ENCODE measurements at regions not wholly inside any gene's neighbourhood (a gene's known extent, or its start where the extent isn't known, plus 50 kb on each side); places are given as distances from the start of the nearest gene placed in this dataset.

DNA sequence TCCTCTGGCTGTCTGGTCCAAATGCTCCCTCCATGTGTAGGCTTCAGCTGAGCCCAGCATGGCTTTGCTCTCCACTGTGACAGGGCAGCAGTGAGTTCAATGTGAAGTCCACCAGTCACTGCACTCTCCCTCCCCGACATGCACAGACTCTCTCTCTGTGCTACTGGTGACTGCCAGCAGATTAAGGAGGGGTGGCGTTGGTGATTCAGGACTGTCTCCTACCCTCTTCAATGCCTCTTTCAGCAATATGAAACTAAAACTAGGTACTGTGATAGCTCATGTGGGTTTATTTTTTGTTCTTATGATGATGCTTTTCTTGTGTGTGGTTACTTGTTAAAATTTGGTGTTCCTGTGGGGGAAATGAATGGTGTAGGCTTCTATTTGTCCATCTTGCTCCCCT is 201.0 kb upstream of the RBMS1 start:
- Mint-ChIP-seq H3K27ac (no peak overlapping the region), H3K4me3 (no peak overlapping the region), H3K27me3 (ENCODE audit: low read depth in 3 of 3) (no peaks in the 10 kb centered on the region), H3K9me3 (peaks cover 0 to 4% (median 0%) of the 10 kb centered on the region in 7 donors), H3K4me1 (peaks cover 4% of the 10 kb centered on the region), H3K36me3 (no peaks in the 10 kb centered on the region)
- TF ChIP-seq, protein P1, sequence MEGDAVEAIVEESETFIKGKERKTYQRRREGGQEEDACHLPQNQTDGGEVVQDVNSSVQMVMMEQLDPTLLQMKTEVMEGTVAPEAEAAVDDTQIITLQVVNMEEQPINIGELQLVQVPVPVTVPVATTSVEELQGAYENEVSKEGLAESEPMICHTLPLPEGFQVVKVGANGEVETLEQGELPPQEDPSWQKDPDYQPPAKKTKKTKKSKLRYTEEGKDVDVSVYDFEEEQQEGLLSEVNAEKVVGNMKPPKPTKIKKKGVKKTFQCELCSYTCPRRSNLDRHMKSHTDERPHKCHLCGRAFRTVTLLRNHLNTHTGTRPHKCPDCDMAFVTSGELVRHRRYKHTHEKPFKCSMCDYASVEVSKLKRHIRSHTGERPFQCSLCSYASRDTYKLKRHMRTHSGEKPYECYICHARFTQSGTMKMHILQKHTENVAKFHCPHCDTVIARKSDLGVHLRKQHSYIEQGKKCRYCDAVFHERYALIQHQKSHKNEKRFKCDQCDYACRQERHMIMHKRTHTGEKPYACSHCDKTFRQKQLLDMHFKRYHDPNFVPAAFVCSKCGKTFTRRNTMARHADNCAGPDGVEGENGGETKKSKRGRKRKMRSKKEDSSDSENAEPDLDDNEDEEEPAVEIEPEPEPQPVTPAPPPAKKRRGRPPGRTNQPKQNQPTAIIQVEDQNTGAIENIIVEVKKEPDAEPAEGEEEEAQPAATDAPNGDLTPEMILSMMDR (IDR thresholded peaks at IDR 0.05): no peak
- Histone ChIP-seq H3K79me2 (ENCODE audit: insufficient read depth, low read length) (no peaks in the 10 kb centered on the region), H3K36me3 (replicated peaks in 1 of 2; ENCODE audit: control insufficient read depth in 1 of 2, insufficient read depth in 2 of 2, low read length in 2 of 2) (no peaks in the 10 kb centered on the region), H4K20me1 (ENCODE audit: insufficient read depth, low read length) (no peaks in the 10 kb centered on the region), H3K9ac (ENCODE audit: insufficient read depth, low read length, poor library complexity, severe bottlenecking) (no peak overlapping the region), H3K4me1 (ENCODE audit: control insufficient read depth in 1 of 2, insufficient read depth in 2 of 2, low read length in 2 of 2) (no peaks in the 10 kb centered on the region), H3K9me3 (replicated peaks in 1 of 2; ENCODE audit: control insufficient read depth in 1 of 2, insufficient read depth in 1 of 2, low read length in 2 of 2) (no peaks in the 10 kb centered on the region), H3K4me2 (replicated peaks; ENCODE audit: extremely low read depth, low read length, poor library complexity, severe bottlenecking) (no peak overlapping the region), H3K4me3 (replicated peaks in 1 of 3; ENCODE audit: low read depth in 2 of 3, low read length in 3 of 3) (no peak overlapping the region), H2AFZ (ENCODE audit: insufficient read depth, low read depth, low read length, poor library complexity, severe bottlenecking) (no peak overlapping the region), H3K27me3 (ENCODE audit: control insufficient read depth in 2 of 2, insufficient read depth in 2 of 2, low read length in 2 of 2) (no peaks in the 10 kb centered on the region), H3K27ac (ENCODE audit: low read depth in 1 of 2, low read length in 2 of 2) (no peak overlapping the region)
- intact Hi-C loops (cut with micrococcal nuclease): no loop called here
- no peak for DNase-seq
- WGBS (ENCODE audit: insufficient coverage): no CpG with 5 or more reads among the region's 2 CpGs

DNA sequence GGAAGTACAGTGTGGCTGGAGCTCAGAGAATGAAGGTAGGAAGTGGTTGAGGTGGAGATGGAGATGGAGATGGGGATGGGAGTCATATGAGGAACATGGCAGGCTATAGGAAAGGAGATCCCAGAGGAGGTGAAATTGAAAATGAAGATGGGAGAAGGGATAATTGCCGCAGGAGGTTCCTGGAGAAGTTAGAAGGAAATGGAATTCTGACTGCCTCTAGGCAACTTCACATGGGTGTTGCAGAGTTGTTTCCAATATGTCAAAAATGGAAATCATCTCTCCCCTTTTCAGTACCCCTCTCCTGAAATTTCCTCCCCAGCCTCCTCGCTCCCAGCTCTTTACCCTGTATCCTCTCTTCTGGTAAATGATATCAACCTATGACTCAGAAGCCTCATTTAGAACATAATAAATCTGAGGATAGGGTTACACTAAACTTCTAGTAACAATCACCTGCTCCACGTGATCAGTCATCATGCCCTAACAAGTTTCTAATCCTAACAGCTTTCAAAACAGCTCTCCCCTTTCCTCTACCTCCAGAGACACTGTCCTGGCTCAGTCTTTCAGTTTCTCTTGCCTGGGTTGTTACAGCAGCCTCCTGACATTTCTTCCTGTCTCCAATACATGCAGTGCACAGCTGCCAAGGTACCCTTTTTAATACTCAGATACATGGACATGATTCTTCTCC is 201.9 kb upstream of the RBMS1 start:
- Histone ChIP-seq H3K4me2 (replicated peaks; ENCODE audit: extremely low read depth, low read length, poor library complexity, severe bottlenecking) (no peak overlapping the region), H3K36me3 (replicated peaks in 1 of 2; ENCODE audit: control insufficient read depth in 1 of 2, insufficient read depth in 2 of 2, low read length in 2 of 2) (no peaks in the 10 kb centered on the region), H3K79me2 (ENCODE audit: insufficient read depth, low read length) (no peaks in the 10 kb centered on the region), H3K27me3 (ENCODE audit: control insufficient read depth in 2 of 2, insufficient read depth in 2 of 2, low read length in 2 of 2) (no peaks in the 10 kb centered on the region), H3K9ac (ENCODE audit: insufficient read depth, low read length, poor library complexity, severe bottlenecking) (no peak overlapping the region), H3K27ac (ENCODE audit: low read depth in 1 of 2, low read length in 2 of 2) (no peak overlapping the region), H3K4me3 (replicated peaks in 1 of 3; ENCODE audit: low read depth in 2 of 3, low read length in 3 of 3) (no peak overlapping the region), H2AFZ (ENCODE audit: insufficient read depth, low read depth, low read length, poor library complexity, severe bottlenecking) (peak overlapping the region; percentile 7), H3K4me1 (ENCODE audit: control insufficient read depth in 1 of 2, insufficient read depth in 2 of 2, low read length in 2 of 2) (no peaks in the 10 kb centered on the region), H4K20me1 (ENCODE audit: insufficient read depth, low read length) (no peaks in the 10 kb centered on the region), H3K9me3 (replicated peaks in 1 of 2; ENCODE audit: control insufficient read depth in 1 of 2, insufficient read depth in 1 of 2, low read length in 2 of 2) (no peaks in the 10 kb centered on the region)
- 90% methylated on average over 1 of the region's 3 CpGs for WGBS (ENCODE audit: insufficient coverage)
- no peak for DNase-seq
- Mint-ChIP-seq H3K4me1 (peaks cover 4% of the 10 kb centered on the region), H3K9me3 (peaks cover 0 to 4% (median 0%) of the 10 kb centered on the region in 7 donors), H3K4me3 (no peak overlapping the region), H3K27me3 (ENCODE audit: low read depth in 3 of 3) (no peaks in the 10 kb centered on the region), H3K36me3 (no peaks in the 10 kb centered on the region), H3K27ac (no peak overlapping the region)
- intact Hi-C loops (cut with micrococcal nuclease): no loop called here
- TF ChIP-seq, protein P1 (IDR thresholded peaks at IDR 0.05): no peak

Measured in CD14-positive monocyte (primary cell).